ENCODE measurements at regions not wholly inside any gene's neighbourhood (a gene's known extent, or its start where the extent isn't known, plus 50 kb on each side); places are given as distances from the start of the nearest gene placed in this dataset.

DNA sequence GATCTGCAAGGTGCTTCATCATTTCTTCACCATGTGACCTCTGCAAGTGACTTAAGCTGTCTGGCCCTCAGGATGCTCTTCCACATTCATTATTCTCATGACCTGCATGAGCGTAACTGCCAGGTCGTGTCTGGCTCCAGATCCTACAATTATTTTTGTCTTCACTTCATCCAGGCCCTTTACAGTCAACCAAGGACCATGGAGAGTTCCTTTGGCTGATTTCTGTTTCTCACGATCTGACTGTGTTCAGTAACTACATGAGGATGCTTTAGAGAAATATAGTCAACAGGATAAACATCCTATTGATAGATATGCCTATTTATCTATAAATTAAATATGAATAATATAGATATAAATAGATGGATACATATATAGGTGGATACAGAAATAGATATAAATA is 1251.6 kb downstream of the NLGN4Y start:
- H3K9me3 ChIP-seq = no peaks in the 10 kb centered on the region
- H3K36me3 ChIP-seq = no peaks in the 10 kb centered on the region
- H3K27ac ChIP-seq = no peak overlapping the region
- ATAC-seq (ENCODE audit: low FRiP score in 2 of 2) (no peak), DNase-seq (no peak)
- no peaks in the 10 kb centered on the region for H3K27me3 ChIP-seq
- TF ChIP-seq, protein P1, sequence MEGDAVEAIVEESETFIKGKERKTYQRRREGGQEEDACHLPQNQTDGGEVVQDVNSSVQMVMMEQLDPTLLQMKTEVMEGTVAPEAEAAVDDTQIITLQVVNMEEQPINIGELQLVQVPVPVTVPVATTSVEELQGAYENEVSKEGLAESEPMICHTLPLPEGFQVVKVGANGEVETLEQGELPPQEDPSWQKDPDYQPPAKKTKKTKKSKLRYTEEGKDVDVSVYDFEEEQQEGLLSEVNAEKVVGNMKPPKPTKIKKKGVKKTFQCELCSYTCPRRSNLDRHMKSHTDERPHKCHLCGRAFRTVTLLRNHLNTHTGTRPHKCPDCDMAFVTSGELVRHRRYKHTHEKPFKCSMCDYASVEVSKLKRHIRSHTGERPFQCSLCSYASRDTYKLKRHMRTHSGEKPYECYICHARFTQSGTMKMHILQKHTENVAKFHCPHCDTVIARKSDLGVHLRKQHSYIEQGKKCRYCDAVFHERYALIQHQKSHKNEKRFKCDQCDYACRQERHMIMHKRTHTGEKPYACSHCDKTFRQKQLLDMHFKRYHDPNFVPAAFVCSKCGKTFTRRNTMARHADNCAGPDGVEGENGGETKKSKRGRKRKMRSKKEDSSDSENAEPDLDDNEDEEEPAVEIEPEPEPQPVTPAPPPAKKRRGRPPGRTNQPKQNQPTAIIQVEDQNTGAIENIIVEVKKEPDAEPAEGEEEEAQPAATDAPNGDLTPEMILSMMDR (IDR thresholded peaks at IDR 0.05) = no peak
- no peak for TF ChIP-seq POLR2AphosphoS5 (IDR thresholded peaks at IDR 0.05)
- TF ChIP-seq POLR2A (IDR thresholded peaks at IDR 0.05) = no peak
- no peak for TF ChIP-seq EP300 (IDR thresholded peaks at IDR 0.05)
- no peak overlapping the region for H3K4me3 ChIP-seq
- 64% methylated on average over 3 of the region's 3 CpGs; no CpG with 5 or more reads in 1 of the 2 donors for WGBS, 2 donors
- no peaks in the 10 kb centered on the region for H3K4me1 ChIP-seq

DNA sequence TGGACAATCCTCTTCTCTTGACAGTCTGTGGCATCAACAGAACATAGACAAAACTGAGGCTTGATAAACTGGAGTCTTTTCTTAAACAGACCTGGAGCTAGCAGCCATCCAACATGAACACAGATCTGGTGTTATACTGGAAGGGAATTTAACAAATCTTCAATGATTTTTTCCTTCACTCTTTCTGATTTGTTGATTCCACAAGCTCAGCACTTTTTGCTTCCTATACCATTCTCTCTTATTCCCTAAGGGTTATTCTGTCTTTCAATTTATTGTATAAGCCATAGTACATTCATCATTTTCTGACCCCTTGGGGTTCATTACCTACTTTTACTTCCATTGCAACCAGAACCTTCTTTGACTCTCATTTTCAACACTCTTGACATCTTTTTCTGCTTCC is 1255.6 kb downstream of the NLGN4Y start:
- no peak for ATAC-seq (ENCODE audit: low FRiP score in 2 of 2)
- Histone ChIP-seq H3K27ac (no peak overlapping the region), H3K27me3 (no peaks in the 10 kb centered on the region), H3K4me3 (no peak overlapping the region), H3K4me1 (no peaks in the 10 kb centered on the region), H3K9me3 (no peaks in the 10 kb centered on the region), H3K36me3 (no peaks in the 10 kb centered on the region)
- TF ChIP-seq POLR2A (IDR thresholded peaks at IDR 0.05) (no peak), EP300 (IDR thresholded peaks at IDR 0.05) (no peak)
- TF ChIP-seq, protein P1 (IDR thresholded peaks at IDR 0.05) = no peak
- DNase-seq = no peak

DNA sequence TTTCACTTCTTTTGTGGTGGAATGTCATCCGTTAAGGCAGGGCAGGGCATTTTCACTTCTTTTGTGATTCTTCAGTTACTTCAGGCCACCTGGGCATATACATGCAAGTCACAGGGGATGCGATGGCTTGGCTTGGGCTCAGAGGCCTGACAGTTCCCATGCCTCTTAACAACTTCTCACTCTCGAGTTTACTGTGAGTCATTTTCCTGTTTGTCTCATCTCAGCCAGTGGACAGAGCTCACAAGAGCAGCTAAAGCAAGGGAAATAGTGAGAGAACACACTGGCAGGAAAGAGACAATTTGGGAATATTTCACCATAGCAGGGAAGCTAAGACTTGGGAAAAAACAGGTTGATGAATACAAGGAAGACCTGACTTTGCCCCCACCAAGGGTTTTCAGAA is 1275.7 kb downstream of the NLGN4Y start:
- Histone ChIP-seq H3K27ac (no peak overlapping the region), H3K4me1 (no peaks in the 10 kb centered on the region), H3K27me3 (no peaks in the 10 kb centered on the region), H3K36me3 (no peaks in the 10 kb centered on the region), H3K9me3 (no peaks in the 10 kb centered on the region), H3K4me3 (no peak overlapping the region)
- DNase-seq (no peak), ATAC-seq (ENCODE audit: low FRiP score in 2 of 2) (no peak)
- TF ChIP-seq, protein P1 (IDR thresholded peaks at IDR 0.05) = no peak
- TF ChIP-seq POLR2A (IDR thresholded peaks at IDR 0.05) = no peak
- WGBS, 2 donors = 31% methylated on average over 3 of the region's 3 CpGs; no CpG with 5 or more reads in 1 of the 2 donors

DNA sequence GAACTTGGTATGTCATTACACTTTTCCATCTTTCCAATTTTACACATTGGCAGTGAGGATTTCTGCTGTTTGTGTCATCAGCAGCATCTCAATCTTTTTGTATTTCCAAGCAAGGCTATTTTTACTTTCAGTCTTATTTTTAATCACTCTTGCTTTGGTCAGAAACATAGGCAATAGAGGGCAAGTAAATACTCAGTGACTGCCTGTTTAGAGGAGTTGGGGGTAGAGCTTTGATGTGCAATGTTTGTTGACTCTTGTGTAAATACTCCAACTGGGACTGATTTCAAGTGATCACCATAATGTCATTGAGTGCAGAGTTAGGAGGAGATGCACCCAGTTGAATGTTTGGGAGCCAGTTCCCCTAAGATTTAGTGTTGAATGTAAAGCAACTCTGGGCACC is 1281.7 kb downstream of the NLGN4Y start:
- Histone ChIP-seq H3K4me3 (no peak overlapping the region), H3K36me3 (no peaks in the 10 kb centered on the region), H3K27ac (no peak overlapping the region), H3K9me3 (no peaks in the 10 kb centered on the region), H3K4me1 (no peaks in the 10 kb centered on the region), H3K27me3 (no peaks in the 10 kb centered on the region)
- TF ChIP-seq EP300 (IDR thresholded peaks at IDR 0.05) = no peak
- TF ChIP-seq, protein P1 (IDR thresholded peaks at IDR 0.05) = no peak
- no peak for TF ChIP-seq POLR2AphosphoS5 (IDR thresholded peaks at IDR 0.05)
- TF ChIP-seq POLR2A (IDR thresholded peaks at IDR 0.05) = no peak
- DNase-seq (no peak), ATAC-seq (ENCODE audit: low FRiP score in 2 of 2) (no peak)

DNA sequence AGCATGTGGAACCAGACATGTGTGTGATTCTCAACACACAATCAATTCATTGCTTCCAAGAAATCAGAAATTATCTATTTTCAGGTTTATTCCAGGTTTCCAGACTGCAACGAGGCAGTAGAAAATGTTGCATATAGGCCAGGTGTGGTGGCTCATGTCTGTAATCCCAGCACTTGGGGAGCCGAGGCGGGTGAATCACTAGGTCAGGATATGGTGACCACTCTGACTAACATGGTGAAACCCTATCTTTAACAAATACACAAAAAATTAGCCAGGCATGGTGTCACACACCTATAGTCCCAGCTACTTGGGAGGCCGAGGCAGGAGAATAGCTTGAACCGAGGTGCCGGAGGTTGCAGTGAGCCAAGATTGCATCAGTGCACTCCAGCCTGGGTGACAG is 1289.9 kb downstream of the NLGN4Y start:
- Histone ChIP-seq H3K27me3 (no peaks in the 10 kb centered on the region), H3K4me3 (no peak overlapping the region), H3K36me3 (no peaks in the 10 kb centered on the region), H3K27ac (no peak overlapping the region), H3K9me3 (no peaks in the 10 kb centered on the region), H3K4me1 (no peaks in the 10 kb centered on the region)
- no peak for ATAC-seq (ENCODE audit: low FRiP score in 2 of 2)
- DNase-seq = no peak
- TF ChIP-seq, protein P1 (IDR thresholded peaks at IDR 0.05) = no peak
- TF ChIP-seq POLR2AphosphoS5 (IDR thresholded peaks at IDR 0.05) (no peak), EP300 (IDR thresholded peaks at IDR 0.05) (no peak), POLR2A (IDR thresholded peaks at IDR 0.05) (no peak)
- 61% methylated on average over 4 of the region's 6 CpGs; no CpG with 5 or more reads in 1 of the 2 donors for WGBS, 2 donors

Data from upper lobe of left lung (tissue), 6 donors.